ENCODE measurements at regions not wholly inside any gene's neighbourhood (a gene's known extent, or its start where the extent isn't known, plus 50 kb on each side); places are given as distances from the start of the nearest gene placed in this dataset.

DNA sequence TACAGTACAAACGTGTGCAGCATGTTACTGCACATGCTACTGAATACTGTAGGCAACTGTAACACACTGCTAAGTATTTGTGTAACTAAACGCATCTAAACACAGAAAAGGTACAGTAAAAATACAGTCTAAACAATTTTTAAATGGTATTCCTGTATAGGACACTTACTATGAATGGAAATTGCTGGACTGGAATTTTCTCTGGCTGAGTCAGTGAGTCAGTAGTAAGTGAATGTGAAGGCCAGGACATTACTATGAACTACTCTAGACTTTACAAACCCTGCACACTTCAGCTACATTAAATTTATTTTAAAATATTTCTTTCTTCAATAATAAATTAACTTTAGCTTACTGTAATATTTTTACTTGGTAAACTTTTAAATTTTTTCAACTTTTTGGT, 225.0 kb upstream of the TENT5A start:
- Histone ChIP-seq H3K4me3 (no peak overlapping the region), H3K27ac (no peak overlapping the region), H3K4me1 (peaks cover 0 to 7% (median 0%) of the 10 kb centered on the region in 12 donors), H3K9me3 (peaks cover 0 to 49% (median 2%) of the 10 kb centered on the region in 12 donors), H3K36me3 (no peaks in the 10 kb centered on the region), H3K27me3 (no peaks in the 10 kb centered on the region)
- DNase-seq (no peak), ATAC-seq (no peak)
- TF ChIP-seq POLR2A (IDR thresholded peaks at IDR 0.05): no peak
- TF ChIP-seq, protein P1, sequence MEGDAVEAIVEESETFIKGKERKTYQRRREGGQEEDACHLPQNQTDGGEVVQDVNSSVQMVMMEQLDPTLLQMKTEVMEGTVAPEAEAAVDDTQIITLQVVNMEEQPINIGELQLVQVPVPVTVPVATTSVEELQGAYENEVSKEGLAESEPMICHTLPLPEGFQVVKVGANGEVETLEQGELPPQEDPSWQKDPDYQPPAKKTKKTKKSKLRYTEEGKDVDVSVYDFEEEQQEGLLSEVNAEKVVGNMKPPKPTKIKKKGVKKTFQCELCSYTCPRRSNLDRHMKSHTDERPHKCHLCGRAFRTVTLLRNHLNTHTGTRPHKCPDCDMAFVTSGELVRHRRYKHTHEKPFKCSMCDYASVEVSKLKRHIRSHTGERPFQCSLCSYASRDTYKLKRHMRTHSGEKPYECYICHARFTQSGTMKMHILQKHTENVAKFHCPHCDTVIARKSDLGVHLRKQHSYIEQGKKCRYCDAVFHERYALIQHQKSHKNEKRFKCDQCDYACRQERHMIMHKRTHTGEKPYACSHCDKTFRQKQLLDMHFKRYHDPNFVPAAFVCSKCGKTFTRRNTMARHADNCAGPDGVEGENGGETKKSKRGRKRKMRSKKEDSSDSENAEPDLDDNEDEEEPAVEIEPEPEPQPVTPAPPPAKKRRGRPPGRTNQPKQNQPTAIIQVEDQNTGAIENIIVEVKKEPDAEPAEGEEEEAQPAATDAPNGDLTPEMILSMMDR (IDR thresholded peaks at IDR 0.05): no peak
- intact Hi-C loops (cut with DNase I): no loop called here
- WGBS, 4 donors: 81 to 85% (median 82%) methylated on average over 2 of the region's 2 CpGs

DNA sequence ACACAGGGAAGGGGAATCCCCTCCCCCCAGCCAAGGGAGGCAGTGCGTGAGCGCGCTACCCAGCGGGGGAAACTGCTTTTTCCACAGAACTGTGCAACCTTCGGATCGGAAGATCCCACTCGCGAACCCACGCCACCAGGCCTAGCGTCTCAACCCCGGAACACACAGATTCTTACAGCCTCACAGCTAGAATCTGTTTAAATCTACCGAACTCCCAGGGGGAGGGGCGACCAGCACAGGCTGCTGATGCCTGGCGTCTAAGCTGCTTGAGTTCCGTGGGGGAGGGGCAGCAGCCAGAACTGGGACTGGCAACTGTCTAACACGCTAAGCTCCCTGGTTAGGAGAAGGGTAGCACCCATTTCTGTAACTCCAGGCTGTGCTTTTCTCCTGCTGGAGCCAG, 217.3 kb upstream of the TENT5A start:
- Histone ChIP-seq H3K27me3 (no peaks in the 10 kb centered on the region), H3K9me3 (peaks cover 0 to 20% (median 0%) of the 10 kb centered on the region in 12 donors), H3K36me3 (no peaks in the 10 kb centered on the region), H3K4me3 (no peak overlapping the region), H3K4me1 (no peaks in the 10 kb centered on the region), H3K27ac (no peak overlapping the region)
- intact Hi-C loops (cut with DNase I): no loop called here
- WGBS, 4 donors: 83 to 89% (median 85%) methylated on average over 6 to 16 of the region's 16 CpGs
- TF ChIP-seq, protein P1 (IDR thresholded peaks at IDR 0.05): no peak
- no peak for TF ChIP-seq POLR2A (IDR thresholded peaks at IDR 0.05)
- DNase-seq (no peak), ATAC-seq (no peak)

DNA sequence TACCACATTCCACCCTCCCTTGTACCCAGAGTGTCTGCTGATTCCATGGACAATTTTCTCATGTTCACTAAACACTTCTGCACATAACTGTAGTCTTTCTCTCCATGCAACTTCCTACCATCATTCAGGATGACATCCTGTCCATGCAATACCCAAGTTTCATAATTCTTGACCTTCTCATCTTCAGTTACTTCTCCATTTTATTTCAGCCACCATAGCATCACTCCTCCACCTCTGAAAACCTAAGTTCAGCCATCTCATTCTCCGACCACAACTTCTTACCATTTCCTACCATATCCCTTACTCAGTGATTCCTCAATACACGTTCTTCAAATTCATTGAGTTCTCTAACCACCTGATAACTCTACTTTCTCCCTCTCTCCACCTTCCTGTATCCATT, 216.5 kb upstream of the TENT5A start:
- ATAC-seq (no peak), DNase-seq (no peak)
- H3K27ac ChIP-seq: no peak overlapping the region
- no peak overlapping the region for H3K4me3 ChIP-seq
- no peak for TF ChIP-seq POLR2A (IDR thresholded peaks at IDR 0.05)
- TF ChIP-seq, protein P1 (IDR thresholded peaks at IDR 0.05): no peak
- H3K27me3 ChIP-seq: no peaks in the 10 kb centered on the region
- intact Hi-C loops (cut with DNase I): no loop called here
- no peaks in the 10 kb centered on the region for H3K36me3 ChIP-seq
- no peaks in the 10 kb centered on the region for H3K4me1 ChIP-seq
- H3K9me3 ChIP-seq: peaks cover 0 to 15% (median 0%) of the 10 kb centered on the region in 12 donors
- 80 to 93% (median 89%) methylated on average over 2 of the region's 2 CpGs for WGBS, 4 donors

DNA sequence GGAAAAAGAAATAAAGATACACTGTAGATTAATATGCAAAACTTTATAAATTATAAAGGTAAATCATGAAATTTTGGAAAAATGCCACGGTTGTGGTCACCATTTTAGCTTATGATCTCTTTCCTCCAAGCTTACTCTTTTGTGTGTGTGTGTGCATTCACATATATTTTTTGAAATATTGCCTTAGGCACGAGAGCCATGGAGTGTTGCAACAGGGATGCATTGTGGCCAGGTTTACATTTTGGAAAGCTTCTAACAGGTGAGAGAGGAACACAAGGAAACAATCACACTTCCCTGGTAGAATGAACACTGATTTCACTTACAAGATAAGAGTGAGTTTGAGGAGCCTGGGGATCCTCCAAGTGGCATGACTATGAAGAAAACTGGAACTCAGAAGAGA, 214.5 kb upstream of the TENT5A start:
- H3K9me3 ChIP-seq: peaks cover 0 to 2% (median 0%) of the 10 kb centered on the region in 12 donors
- DNase-seq (no peak), ATAC-seq (no peak)
- no peaks in the 10 kb centered on the region for H3K27me3 ChIP-seq
- H3K4me1 ChIP-seq: no peaks in the 10 kb centered on the region
- intact Hi-C loops (cut with DNase I): no loop called here
- H3K4me3 ChIP-seq: no peak overlapping the region
- WGBS, 4 donors: 75 to 81% (median 78%) methylated on average over 2 of the region's 2 CpGs
- no peak for TF ChIP-seq POLR2A (IDR thresholded peaks at IDR 0.05)
- TF ChIP-seq, protein P1 (IDR thresholded peaks at IDR 0.05): no peak
- no peaks in the 10 kb centered on the region for H3K36me3 ChIP-seq
- no peak overlapping the region for H3K27ac ChIP-seq
